Medulla oblongata (tissue), 1 donor: ENCODE measurements at regions not wholly inside any gene's neighbourhood (a gene's known extent, or its start where the extent isn't known, plus 50 kb on each side); places are given as distances from the start of the nearest gene placed in this dataset.
A peak's percentile ranks its signal among the peaks of the same experiment; 100 is the strongest.
"Not testable (repeated sequence)": the region's sequence is repeated elsewhere in the genome, so short reads cannot be mapped to it uniquely, and the experiment has no call there.

Source experiments
- DNase-seq: peaks from one replicate; pipeline ENCODE4 v3.0.0-alpha.2; 2015; ENCODE audit errors: extremely low spot score

GRCh38 chrX:16319929-16320328, 152.6 kb downstream of the MAGEB17 start:
- DNase-seq = no peak

GRCh38 chrX:16320765-16321355, 153.6 kb downstream of the MAGEB17 start:
- no peak for DNase-seq

- DNase-seq = no peak
Measured at GRCh38 chrX:16333453-16333852, 166.2 kb downstream of the MAGEB17 start.

GRCh38 chrX:16335181-16335580, 167.9 kb downstream of the MAGEB17 start:
- no peak for DNase-seq

GRCh38 chrX:16347968-16348670, 180.8 kb downstream of the MAGEB17 start:
- DNase-seq = no peak

GRCh38 chrX:16357902-16358301, 190.6 kb downstream of the MAGEB17 start:
- no peak for DNase-seq

DNA sequence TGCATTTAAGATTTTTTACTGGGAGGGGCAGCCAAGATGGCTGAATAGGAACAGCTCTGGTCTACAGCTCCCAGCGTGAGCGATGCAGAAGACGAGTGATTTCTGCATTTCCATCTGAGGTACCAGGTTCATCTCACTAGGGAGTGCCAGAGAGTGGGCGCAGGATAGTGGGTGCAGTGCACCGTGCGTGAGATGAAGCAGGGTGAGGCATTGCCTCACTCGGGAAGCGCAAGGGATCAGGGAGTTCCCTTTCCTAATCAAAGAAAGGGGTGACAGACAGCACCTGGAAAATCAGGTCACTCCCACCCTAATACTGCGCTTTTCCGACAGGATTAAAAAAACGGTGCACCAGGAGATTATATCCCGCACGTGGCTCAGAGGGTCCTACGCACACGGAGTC, 192.8 kb downstream of the MAGEB17 start:
- not testable (repeated sequence) for DNase-seq

- no peak for DNase-seq
Measured at GRCh38 chrX:16368696-16369095, 201.4 kb downstream of the MAGEB17 start.

DNA sequence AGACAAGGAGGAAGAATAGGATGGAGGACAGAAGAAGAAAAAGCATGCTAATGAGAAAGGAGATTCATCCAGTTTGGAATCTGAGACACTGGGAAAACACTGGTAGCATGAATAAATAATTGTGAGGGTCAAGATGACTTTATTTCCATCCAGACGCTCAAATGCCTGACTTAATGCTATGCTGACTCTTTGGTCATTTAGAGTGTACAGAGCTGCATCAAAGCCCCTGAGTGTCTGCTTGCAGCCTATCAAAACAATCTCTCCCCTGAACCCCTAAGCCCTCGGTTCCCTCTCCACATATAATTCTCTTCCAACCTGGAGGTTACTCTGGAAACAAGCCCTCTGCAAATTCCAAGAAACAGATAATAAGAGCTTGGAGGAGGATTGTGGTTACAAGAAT, 208.8 kb downstream of the MAGEB17 start:
- no peak for DNase-seq

DNA sequence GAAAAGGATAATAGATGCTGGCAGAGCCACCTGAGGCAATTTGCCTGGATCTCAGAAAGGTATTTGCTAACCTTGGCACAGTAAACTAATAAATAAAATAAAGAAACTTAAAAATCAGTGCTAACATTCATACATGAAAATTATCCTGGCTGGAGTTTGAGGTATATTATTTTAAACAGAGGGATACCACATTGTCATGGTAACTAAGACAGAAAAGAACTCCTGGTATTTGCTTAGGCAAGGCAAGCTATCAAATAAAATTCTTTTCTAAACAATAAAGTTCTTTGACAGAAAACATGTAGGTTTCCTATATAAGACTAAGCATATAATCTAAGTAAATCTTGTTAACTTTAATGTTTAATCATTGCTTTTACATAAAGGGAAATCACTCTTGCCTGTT, 218.8 kb downstream of the MAGEB17 start:
- DNase-seq = no peak

DNA sequence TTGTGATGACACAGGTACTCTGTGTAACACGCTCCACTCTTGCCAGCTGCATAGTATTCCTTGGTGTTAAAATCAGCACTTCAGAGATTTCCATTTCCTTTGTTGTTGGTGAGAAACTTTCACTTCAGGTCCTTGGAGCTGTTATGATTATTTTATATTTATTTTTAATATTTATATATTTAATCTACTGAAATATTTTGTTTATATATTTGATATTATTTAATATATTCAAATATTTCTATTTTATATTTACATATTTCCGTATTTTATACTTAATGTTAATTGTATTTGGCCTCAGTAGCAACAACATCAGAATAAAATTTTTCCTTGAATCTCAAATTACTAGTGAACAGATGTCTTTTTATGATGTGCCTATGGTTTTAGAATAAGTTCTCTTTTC, 225.3 kb downstream of the MAGEB17 start:
- no peak for DNase-seq

DNA sequence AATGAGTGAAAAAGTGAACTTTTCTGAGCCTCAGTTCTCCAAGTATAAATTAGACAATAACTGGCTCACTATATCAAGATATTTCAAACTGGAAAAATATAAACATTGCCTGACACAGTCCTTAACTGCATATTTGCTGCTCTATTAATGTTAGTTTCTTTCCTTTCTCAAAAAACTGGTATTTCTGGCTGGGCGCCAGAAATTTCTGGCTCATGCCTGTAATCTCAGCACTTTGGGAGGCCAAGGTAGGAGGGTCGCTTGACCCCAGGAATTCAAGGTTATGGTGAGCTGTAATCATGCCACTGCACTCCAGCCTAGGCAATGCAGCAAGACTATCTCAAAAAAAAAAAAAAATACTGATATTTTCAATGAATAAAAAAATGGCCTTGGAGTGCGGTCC, 227.0 kb downstream of the MAGEB17 start:
- no peak for DNase-seq

DNA sequence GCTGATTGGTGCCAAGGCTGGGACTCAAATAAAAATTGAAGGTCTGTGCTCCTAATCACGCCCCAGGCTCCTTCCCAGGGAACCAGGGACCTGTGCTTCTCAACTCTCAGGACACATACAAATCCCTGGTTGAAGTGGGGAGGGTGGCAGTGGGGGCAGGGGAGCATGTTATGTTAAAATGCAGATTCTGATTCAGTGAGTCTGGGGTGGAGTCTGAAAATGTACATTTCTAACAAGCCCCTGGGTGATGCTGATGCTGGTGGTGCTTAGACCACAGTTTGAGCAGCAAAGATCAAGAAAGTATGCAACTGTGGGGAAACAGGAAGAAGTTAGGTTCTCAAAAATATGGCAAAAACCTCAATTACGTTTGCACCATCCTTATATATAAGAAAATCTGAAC, 236.5 kb downstream of the MAGEB17 start:
- DNase-seq = no peak

GRCh38 chrX:16416588-16416987, 233.4 kb upstream of the S100G start:
- DNase-seq = no peak

DNA sequence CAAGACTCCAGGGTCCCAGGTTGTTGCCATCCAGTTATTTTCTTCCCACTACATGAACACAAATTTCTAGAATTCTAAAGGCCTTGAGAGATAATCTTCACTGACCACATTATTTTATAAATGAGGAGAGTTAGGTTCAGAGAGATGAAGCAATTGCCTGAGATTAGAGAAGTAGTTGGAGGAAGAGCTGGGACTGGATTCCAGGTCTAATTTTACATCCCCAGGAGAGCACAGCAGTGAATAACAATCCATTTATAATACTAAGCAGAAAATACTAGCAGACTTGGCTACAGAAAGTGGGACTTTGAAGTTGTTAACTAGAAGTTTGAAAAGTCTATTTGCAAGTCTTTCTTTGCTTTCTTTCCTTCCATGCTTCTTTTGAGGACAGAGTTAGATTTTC, 231.3 kb upstream of the S100G start:
- DNase-seq = no peak

- DNase-seq = no peak
Measured at GRCh38 chrX:16427668-16428067, 222.3 kb upstream of the S100G start.

GRCh38 chrX:16429406-16429805, 220.6 kb upstream of the S100G start:
- no peak for DNase-seq

DNA sequence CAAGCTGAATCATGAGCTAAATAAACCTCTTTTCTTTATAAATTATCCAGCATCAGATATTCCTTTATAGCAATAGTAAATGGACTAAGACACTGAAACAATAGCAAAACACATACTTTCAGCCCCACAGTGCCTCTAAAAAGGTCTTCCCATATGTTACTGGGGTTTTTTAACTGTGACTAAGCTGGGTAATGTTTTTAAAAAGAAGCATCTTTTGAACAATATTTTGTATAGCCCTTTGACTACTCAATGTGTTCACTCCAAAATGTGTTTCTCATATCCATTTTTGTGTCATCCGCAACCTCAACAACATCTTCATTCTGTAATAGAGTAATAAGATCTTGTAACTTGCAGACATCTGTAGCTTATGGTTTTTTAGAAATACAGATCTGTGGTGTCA, 218.7 kb upstream of the S100G start:
- no peak for DNase-seq

DNA sequence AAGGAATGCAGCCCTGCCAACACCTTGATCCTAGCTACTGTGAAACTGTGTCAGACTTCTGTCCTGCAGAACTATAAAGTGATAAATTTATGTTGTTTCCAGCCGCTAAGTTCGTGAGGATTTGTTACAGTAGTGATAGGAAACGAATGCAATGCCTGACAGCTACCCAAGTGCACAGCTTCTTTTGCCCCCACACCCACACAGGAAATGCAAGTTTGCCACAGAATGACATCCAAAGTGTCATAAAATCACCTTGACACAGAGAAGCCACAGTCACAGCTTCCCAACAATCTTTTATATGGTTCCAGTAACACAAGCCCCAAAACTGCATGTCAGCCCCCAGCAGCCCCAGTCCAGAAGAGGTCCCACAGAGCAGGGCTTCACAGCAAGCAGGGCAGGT, 216.9 kb upstream of the S100G start:
- DNase-seq = no peak

DNA sequence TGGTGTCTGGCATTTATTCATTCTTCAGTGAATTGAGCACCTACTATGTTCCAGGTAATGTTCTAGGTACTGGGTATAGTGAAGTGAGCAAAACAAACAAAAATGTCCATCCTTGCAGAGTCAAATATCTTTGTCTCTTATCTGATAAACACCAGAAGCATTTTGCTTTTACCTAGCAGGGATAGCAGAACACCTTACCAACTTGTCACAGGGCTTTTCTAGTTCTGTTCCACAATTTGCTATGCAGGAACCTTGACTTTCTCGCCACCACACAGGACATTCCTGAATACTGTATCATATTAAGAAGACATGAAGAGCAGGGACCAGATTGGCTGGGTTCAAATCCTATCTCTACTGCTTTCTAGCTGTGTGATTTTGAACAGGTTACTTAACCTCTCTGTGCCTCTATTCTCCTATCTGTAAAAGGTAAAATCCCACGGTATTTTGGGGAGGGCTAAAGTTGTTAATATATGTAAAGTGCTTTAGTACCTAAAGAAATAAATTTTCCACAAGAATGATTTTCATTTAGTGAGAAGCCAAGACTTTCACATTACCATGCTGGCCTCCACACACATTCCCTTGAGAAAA, 214.5 kb upstream of the S100G start:
- no peak for DNase-seq

DNA sequence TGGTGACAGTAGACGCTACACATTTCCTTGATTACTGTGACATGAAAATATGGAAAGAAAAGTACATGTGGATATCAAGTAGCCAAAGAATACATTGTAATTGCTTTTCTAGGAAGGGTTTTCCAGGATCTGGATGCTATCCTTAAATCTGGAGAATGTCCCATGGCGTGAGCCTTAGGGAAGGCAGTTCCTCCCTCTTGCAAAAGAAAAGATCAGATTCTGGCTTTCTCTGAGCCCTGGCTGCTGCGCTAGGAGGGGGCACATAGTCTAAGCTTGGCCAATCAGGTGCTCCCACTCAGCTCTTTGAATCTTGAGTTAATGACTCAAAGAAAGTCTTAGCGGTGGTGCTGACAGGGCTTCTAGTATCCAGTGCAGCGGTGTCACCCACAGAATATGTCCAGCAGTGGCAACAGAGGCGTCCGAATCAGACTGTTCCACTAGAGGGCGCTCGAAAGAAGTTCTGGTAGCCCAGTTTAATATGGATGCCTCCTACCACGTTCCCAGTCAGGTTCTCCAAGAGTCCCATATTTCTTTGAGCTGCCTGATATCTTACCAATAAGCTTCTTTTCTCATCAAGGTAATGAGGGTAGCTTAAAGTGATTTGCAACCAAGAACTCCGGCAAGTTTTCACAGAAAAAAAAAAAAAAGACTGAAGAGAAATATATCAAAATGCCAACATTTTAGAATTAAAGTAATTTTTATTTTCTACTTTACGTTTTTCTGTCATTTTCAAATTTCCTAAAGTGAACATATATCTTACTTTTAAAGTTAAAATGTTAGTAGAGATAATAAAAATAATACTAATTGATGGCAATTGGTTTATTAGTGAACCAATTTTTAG, 213.4 kb upstream of the S100G start:
- peak; percentile 82 for DNase-seq

DNA sequence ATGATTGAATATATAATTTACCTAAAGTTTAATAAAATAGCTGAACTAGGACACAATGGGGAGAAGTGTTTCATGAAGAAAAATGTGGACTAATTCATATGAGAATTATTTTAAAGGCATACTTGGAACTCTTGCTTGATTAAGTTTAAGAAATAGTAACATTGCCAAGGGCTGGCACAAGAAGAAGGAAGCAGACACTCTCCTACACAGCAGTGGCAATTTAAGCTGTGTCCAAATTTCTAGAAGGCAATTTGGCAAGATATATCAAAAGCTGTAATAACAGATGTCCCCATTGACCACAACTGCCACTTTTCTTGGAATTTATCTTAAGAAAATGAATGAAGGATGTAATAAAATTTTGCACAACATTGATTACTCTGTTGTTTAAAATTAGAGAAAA, 209.5 kb upstream of the S100G start:
- no peak for DNase-seq

DNA sequence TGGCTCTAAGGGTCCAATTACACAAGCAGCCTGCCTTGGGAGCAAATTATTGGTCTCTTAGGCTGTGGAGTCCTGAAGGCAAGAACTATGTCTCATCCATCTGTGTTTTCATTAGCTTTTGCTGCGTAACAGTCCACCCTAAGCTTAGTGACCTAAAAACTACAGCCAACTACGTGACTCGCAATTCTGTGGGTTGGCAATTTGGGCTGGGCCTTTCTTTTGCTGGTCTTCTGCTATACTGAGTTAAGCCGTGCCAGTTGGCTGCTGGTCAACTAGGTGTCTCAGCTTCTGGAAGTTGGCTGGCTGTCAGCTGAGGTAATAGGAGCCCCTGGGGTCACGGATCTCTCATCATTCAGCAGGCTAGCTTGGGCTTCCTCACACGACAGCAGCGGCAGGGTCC, 205.6 kb upstream of the S100G start:
- no peak for DNase-seq
